ENCODE measurements at regions not wholly inside any gene's neighbourhood (a gene's known extent, or its start where the extent isn't known, plus 50 kb on each side); places are given as distances from the start of the nearest gene placed in this dataset.

DNA sequence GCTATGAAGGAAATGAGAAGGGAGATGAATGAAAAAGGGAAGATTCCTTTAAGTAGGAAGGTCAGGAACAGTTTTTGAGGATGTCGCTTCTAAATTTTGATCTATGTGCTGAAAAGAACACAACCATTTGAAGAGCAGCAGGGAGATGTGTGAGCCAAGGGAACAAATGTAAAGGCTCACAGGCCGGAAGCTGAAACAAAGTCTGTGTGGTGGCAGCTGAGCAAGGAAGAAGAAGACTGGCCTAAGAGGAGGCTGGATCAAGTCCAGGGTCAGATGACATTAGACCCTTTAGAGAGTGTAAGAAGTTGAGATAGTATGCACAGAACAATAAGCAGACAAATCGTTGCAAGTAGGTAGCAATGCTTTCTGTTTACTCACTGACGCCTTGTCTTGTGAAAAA lies 1631.4 kb upstream of the TENM4 start (continued):
- TF ChIP-seq, protein P1, sequence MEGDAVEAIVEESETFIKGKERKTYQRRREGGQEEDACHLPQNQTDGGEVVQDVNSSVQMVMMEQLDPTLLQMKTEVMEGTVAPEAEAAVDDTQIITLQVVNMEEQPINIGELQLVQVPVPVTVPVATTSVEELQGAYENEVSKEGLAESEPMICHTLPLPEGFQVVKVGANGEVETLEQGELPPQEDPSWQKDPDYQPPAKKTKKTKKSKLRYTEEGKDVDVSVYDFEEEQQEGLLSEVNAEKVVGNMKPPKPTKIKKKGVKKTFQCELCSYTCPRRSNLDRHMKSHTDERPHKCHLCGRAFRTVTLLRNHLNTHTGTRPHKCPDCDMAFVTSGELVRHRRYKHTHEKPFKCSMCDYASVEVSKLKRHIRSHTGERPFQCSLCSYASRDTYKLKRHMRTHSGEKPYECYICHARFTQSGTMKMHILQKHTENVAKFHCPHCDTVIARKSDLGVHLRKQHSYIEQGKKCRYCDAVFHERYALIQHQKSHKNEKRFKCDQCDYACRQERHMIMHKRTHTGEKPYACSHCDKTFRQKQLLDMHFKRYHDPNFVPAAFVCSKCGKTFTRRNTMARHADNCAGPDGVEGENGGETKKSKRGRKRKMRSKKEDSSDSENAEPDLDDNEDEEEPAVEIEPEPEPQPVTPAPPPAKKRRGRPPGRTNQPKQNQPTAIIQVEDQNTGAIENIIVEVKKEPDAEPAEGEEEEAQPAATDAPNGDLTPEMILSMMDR (IDR thresholded peaks at IDR 0.05; ENCODE audit: control extremely low read depth in 1 of 3, insufficient read depth in 1 of 3, low read depth in 1 of 3, low read length in 3 of 3), result no peak
- TF ChIP-seq SUZ12 (IDR thresholded peaks at IDR 0.05; ENCODE audit: low read length), result no peak
- TF ChIP-seq, protein P2, sequence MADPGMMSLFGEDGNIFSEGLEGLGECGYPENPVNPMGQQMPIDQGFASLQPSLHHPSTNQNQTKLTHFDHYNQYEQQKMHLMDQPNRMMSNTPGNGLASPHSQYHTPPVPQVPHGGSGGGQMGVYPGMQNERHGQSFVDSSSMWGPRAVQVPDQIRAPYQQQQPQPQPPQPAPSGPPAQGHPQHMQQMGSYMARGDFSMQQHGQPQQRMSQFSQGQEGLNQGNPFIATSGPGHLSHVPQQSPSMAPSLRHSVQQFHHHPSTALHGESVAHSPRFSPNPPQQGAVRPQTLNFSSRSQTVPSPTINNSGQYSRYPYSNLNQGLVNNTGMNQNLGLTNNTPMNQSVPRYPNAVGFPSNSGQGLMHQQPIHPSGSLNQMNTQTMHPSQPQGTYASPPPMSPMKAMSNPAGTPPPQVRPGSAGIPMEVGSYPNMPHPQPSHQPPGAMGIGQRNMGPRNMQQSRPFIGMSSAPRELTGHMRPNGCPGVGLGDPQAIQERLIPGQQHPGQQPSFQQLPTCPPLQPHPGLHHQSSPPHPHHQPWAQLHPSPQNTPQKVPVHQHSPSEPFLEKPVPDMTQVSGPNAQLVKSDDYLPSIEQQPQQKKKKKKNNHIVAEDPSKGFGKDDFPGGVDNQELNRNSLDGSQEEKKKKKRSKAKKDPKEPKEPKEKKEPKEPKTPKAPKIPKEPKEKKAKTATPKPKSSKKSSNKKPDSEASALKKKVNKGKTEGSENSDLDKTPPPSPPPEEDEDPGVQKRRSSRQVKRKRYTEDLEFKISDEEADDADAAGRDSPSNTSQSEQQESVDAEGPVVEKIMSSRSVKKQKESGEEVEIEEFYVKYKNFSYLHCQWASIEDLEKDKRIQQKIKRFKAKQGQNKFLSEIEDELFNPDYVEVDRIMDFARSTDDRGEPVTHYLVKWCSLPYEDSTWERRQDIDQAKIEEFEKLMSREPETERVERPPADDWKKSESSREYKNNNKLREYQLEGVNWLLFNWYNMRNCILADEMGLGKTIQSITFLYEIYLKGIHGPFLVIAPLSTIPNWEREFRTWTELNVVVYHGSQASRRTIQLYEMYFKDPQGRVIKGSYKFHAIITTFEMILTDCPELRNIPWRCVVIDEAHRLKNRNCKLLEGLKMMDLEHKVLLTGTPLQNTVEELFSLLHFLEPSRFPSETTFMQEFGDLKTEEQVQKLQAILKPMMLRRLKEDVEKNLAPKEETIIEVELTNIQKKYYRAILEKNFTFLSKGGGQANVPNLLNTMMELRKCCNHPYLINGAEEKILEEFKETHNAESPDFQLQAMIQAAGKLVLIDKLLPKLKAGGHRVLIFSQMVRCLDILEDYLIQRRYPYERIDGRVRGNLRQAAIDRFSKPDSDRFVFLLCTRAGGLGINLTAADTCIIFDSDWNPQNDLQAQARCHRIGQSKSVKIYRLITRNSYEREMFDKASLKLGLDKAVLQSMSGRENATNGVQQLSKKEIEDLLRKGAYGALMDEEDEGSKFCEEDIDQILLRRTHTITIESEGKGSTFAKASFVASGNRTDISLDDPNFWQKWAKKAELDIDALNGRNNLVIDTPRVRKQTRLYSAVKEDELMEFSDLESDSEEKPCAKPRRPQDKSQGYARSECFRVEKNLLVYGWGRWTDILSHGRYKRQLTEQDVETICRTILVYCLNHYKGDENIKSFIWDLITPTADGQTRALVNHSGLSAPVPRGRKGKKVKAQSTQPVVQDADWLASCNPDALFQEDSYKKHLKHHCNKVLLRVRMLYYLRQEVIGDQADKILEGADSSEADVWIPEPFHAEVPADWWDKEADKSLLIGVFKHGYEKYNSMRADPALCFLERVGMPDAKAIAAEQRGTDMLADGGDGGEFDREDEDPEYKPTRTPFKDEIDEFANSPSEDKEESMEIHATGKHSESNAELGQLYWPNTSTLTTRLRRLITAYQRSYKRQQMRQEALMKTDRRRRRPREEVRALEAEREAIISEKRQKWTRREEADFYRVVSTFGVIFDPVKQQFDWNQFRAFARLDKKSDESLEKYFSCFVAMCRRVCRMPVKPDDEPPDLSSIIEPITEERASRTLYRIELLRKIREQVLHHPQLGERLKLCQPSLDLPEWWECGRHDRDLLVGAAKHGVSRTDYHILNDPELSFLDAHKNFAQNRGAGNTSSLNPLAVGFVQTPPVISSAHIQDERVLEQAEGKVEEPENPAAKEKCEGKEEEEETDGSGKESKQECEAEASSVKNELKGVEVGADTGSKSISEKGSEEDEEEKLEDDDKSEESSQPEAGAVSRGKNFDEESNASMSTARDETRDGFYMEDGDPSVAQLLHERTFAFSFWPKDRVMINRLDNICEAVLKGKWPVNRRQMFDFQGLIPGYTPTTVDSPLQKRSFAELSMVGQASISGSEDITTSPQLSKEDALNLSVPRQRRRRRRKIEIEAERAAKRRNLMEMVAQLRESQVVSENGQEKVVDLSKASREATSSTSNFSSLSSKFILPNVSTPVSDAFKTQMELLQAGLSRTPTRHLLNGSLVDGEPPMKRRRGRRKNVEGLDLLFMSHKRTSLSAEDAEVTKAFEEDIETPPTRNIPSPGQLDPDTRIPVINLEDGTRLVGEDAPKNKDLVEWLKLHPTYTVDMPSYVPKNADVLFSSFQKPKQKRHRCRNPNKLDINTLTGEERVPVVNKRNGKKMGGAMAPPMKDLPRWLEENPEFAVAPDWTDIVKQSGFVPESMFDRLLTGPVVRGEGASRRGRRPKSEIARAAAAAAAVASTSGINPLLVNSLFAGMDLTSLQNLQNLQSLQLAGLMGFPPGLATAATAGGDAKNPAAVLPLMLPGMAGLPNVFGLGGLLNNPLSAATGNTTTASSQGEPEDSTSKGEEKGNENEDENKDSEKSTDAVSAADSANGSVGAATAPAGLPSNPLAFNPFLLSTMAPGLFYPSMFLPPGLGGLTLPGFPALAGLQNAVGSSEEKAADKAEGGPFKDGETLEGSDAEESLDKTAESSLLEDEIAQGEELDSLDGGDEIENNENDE (IDR thresholded peaks at IDR 0.05; ENCODE audit: insufficient replicate concordance, low read length), result no peak
- no peak for TF ChIP-seq POU5F1 (IDR thresholded peaks at IDR 0.05; ENCODE audit: low read depth, low read length)
- TF ChIP-seq CBX5 (IDR thresholded peaks at IDR 0.05; ENCODE audit: low read depth, low read length), result no peak

Data from H1 (cell line).